SKM-1 (cell line): ENCODE measurements at regions not wholly inside any gene's neighbourhood (a gene's known extent, or its start where the extent isn't known, plus 50 kb on each side); places are given as distances from the start of the nearest gene placed in this dataset.
A peak's percentile ranks its signal among the peaks of the same experiment; 100 is the strongest.
"Not testable (repeated sequence)": the region's sequence is repeated elsewhere in the genome, so short reads cannot be mapped to it uniquely, and the experiment has no call there.

Source experiments
- DNase-seq: peaks from one replicate; lab custom pipeline; 2025; ENCODE audit not compliant: unreplicated experiment; lab: John Stamatoyannopoulos, UW

DNA sequence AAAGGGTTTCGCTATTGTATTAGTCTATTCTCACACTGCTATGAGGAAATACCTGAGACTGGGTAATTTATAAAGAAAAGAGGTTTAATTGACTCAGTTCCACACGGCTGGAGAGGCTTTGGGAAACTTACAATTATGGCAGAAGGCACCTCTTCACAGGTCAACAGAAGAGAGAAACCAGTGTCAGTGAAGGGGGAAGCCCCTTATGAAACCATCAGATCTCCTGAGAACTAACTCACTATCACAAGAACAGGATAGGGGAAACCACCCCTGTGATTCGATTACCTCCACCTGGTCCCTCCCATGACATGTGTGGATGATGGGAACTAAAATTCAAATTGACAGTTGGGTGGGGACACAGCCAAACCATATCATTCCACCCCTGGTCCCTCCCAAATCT, 589.5 kb downstream of the CENPC start:
- DNase-seq = no peak

DNA sequence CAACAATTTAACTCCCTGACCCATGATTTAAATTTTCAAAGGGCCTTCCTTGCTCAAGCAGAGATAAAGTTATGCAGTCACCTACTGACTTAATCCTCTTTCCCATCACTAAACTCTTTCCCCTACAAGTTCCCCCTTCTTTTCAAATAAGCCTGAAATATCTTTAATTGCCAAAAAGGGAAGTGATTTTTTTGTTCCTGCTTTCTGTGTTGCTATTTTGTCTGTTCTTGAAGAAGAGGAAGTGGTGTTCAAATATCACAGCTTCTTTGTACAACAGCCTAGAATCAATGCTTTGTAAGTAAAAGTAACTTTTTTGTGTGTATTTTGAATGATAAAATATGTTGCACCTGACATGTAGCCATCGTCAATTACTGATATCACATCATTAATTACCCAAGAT, 595.9 kb downstream of the CENPC start:
- peak; percentile 90 for DNase-seq

DNA sequence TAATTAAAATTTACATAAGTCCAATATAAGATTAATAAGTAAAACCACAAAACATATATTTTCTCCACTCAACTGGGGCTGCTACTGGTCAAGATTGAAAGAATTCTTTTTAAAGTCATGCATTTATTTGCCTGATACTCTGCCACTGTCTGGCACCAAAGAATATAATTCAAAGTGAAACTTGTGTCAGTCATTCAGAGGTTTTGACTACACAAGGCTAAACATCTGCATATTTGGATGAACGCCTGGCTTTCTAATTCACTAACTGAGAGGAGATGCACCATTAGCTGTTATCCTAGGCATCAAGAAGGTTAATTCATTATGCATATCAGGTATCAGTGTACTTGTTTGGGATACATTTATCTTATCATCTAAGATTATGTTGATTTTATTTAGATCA, 598.5 kb downstream of the CENPC start:
- no peak for DNase-seq

DNA sequence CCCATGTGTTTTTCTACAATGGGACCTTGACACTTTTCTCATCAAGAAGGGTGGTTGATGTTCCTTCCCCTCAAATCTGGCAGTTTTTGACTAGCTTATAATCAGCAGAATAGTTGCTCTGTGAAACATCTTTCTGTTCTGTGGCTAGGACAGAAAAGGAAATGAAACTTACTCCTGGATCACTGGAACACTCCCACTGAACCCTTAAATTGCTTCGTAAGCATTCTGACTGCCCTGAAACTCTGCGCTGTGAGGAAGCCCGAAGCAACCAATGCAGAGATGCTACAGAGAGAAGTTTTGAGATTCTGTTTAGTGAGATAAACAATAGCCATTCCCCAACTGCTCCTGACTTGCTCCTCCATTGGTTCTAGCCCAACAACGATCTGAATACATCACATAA, 602.2 kb downstream of the CENPC start:
- DNase-seq = no peak

DNA sequence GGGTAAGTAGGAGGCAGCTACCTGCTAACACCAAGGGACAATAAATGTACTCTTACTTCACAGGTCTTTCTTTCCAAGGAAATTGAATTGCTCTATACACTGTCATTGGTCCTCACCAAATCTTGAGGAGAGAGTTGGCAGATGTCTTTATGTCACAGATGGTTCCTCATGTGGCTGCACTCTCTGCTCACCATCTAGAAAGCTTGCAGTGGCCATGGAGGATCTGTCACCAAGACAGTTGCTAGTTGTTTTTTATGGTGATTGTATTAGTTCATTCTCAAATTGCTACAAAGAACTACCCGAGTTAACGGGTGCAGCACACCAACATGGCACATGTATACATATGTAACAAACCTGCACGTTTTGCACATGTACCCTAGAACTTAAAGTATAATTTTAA, 613.3 kb downstream of the CENPC start:
- not testable (repeated sequence) for DNase-seq

DNA sequence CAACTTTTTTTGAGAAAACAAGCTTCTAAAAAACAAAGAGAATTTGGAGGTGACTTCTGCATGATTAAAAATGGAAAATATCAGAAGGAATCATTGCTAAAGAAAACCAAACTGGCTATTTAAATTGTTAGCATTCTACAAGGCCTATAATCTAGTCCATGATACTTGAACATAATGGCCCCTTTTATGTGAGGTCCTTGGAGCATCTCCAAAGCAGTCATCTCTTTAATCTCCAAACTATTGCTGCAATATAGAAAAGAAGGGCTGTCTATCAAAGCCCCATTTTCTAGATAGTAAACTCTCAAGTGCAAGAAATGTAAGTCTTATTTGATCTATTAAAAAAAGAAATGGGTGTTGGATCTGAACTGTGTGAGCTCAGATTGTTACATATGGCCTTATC, 615.1 kb downstream of the CENPC start:
- no peak for DNase-seq

DNA sequence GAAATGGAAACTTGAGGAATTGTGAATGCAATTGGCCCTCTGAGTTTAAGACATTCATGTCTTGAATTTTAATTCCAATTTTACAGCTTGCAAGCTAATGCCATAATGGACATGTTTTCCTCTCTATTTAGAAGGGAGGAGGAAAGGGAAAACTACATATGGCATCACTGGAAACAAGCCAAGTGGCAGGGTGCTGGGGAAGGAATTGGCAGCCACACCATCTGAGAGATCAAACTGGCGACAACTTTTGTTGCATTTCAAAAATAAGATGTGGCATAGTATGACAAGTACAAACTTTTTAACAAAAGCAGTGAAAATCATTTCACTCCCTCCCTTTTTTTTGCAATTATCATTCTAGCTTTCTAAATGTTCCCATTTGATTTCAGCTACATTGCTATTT, 615.6 kb downstream of the CENPC start:
- DNase-seq = no peak

DNA sequence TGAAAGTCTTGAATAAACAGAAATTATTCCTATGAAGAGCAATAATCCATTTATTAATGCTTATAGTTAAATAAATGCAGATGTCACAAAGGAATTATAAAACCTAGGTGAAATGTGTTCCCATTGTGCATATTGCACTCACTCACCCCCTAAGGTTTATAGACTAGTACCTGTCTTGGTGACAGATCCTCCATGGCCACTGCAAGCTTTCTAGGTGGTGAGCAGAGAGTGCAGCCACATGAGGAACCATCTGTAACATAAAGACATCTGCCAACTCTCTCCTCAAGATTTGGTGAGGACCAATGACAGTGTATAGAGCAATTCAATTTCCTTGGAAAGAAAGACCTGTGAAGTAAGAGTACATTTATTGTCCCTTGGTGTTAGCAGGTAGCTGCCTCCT, 616.4 kb downstream of the CENPC start:
- not testable (repeated sequence) for DNase-seq

DNA sequence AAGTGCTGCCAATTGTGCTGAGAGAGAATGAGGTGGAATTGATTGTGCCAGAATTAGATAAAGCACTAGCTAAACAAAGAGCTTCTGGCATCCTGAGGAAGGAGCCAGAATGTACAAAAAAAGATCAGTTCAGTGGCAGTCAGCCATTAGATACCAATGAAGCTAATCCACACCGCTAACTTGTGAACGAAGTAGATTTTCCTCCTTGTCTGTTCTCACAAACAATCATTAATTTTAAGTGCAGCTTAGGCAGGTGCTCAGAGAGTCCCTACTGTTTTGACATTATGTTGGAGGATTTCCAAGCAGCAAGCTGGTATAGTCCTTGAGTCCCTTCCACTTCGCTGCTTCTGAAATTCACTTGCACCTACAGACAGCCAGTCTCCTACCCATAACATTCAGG, 617.4 kb downstream of the CENPC start:
- no peak for DNase-seq

DNA sequence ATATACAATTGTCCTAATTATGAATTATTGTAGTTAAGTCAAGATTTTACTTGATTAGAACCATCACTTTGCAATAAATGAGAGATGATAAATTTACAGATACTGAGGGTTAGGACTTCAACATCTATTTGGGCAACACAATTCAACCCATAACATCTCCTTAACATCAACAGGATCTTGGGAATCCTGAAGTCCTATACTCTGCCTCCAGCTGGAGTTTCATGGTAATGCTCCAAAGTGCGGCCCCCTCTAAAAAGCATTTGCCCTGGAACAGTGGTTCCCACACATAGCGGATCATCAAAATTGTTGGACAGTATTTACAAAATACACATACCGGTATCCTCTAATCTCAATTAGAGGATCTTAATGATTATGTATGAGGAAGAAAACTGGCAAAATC, 618.6 kb downstream of the CENPC start:
- no peak for DNase-seq

DNA sequence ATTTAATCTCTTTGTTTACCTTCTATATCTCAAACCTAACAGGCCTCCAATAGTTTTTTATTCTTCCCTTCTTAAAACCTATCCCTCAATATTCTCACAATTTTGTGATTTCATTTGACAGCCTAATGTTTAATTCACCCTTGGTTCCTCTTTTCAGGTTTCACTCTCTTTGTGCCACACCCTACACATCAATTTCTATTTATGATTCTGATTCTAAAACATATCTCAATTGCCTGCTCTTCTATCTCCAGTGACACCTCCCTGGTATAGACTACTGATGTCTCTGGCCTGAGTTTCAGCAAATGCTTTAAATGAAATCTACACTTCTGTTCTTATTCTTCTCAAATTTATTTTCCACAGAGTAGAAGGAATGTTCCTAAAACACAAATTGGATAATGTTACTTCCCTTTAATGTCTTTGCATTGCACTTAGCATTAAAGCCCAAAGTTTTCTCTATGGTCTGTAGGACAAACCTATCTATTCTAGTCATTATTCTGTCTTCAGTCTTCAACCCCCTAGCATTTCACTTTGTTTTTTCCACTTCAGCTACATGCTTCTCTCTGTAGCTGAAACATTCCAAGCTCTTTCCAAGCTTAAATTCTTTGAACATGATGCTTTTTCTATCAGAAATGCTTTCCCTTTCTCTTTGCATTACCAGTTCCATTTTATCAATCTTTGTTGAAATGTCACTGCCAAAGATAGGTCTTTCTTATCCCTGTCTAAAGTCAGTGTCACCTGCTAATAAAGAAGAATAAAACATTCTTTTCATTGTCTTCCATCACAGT, 622.0 kb downstream of the CENPC start:
- no peak for DNase-seq

DNA sequence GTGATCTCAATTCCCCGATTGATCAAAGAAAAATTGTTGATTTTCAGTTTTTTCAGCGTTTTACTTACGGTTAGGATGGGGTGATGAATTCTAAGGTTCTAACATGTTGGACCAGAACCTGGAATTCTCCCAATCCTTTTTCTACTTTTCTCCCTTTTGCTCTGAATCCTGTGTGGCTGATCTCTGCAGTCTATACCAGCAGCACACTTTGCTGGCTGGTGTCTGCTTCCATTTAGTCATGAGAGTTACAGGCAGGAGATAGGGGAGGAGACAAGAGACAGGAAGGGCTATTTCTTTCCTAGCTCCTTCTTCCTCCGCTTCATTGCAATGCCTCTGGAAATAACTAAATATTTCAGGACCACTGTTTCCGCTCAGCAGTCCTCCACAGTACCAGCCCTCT, 623.9 kb downstream of the CENPC start:
- no peak for DNase-seq

DNA sequence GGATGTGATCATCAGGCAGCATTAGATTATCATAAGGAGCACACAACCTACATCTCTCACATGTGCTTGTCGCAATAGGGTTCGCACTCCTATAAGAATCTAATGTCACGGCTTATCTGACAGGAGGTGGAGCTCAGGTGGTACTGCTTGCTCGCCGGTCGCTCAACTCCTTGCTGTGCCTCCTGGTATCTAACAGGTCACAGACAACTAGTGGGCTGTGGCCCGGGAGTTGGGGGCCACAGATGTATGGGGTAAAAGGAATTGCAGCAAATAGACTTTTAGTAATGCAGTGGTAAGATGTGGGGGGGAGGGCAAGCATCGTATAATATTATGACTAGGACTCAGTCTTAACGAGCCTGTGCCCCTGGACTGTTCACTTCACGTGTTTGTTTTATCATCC, 624.8 kb downstream of the CENPC start:
- DNase-seq = no peak

DNA sequence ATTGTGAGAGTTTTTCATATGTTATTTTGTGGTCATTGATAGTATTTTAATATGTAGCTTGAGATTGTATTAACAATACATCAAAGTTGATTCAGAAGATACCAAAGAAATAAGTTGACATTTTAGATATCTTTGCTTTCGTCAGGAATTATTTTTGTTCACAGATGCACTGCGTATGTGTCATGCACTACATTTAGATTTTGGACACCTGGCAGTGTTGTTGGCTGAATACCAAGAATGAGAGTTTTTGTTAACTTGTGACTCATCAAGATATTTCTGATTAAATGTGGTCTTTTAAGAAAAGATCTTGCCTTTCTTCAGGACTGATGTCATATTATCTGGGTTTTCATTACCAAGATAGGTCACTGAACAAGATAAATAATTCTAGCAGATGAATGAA, 633.4 kb downstream of the CENPC start:
- DNase-seq = no peak

DNA sequence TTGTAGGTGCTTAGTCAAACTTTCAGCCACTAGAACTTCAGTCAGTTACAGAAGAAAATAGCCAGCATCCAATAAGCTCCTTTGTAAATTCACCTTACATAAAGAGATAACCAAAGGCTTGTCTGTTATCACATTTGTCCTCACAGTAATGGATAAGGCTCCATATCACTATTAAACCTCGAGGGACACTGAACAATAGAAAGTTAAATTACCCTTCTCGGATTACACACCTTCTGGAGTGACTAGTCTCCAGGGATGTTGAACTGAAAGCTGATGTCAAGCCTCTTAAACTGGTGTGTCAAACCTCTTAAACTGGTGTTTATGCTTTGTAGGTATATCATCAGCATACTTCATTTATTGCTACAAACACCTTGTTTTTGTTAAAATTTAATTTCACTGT, 639.0 kb downstream of the CENPC start:
- no peak for DNase-seq

DNA sequence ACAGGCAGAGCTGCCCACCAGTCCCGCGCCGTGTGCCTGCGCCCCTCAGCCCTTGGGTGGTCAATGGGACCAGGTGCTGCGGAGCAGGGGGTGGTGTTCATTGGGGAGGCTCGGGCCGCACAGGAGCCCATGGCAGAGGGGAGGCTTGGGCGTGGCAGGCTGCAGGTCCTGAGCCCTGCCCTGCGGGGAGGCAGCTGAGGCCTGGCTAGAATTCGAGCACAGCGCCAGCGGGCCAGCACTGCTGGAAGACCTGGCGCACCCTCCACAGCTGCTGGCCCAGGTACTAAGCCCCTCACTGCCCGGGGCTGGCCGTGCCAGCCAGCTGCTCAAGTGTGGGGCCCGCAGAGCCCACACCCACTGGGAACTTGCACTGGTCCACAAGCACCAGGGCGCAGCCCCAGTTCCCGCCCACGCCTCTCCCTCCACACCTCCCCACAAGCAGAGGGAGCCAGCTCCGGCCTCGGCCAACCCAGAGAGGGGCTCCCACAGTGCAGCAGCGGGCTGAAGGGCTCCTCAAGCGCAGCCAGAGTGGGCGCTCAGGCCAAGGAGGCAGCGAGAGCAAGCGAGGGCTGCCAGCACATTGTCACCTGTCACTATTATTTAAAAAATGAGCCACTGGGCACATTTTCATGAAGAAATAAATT, 645.8 kb downstream of the CENPC start:
- no peak for DNase-seq

DNA sequence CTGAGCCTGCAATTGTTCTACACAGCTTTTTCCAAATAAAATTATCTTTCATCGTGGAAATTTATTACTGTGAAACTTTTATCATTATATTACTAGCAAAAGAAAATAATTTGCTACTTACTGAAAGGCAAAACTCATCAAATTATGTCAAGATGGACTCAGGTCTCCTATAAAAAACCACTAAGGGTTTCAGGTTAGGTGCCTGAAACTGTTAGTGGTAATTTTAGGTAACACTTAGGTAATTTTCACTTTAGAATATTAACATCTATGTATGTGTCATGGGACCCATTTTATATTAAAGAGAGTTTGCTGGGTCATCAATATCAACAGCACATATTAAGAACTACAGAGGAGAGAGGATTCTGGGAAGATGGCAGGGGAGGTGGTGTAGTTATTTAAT, 651.5 kb downstream of the CENPC start:
- DNase-seq = no peak

DNA sequence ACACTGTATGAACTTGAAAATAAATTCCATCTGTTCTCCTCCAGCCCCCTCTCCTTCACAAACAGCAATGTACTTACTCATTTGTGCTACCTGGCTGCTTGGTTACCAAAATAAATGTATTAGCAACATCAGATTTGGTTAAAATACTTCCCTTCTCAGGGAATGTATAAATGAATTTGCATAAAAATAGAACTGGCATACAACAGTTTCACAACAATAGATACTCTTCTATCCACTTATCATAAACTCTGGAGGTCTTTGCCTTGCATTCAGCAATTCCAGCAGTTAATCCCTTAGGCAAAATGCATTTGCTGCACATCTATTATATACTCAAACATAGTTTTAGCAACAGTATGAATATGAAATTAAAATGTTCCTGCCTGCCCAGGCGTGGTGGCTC, 658.2 kb downstream of the CENPC start:
- DNase-seq = no peak

DNA sequence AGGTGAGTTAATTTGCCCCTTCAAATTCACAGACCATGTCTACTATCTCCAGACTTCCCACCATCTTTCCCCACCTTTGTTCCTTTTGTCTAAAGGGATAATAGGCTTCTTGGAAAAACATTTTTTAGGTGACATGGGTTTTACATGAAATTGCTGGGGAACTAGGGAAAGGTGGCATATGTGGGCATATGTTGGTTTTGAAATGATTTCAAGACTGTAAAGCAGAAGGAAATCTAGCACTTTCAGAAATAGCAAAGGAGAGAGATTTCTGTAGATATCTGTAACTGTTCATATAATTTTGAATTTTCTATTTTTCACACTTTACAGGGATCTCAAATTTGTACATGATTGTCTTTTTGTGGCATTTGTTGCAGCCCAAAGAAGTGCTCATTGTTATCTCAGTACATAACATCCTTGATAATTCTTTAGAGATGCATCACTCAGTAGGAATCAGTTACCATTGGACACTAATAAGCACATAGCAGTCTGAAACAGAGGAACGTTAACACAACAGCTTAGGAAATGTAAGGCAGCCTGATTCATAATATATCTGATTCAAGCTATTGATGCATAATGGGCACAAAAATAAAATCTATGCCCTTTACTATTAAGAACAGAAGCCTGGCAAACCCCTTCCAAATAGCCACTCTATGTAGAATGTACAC, 659.7 kb downstream of the CENPC start:
- no peak for DNase-seq

DNA sequence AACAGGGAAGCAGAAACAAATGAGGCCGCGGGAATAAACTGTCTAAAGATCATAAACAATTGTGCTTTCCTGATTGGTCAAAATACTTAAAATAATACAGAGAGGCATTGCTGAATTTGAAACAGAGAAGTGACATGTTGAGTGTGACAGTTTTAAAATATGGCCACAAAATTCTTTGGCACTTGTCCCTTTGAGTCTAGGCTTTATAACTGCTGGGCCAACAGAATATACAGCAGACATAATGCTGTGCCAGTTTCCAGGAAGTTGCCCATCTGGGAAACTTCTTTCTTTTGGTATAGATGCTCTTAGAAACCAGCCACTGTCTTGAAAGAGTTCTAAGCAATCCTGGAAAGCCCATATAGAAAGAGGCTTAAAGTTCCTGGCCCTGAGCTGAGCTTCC, 668.4 kb downstream of the CENPC start:
- no peak for DNase-seq

DNA sequence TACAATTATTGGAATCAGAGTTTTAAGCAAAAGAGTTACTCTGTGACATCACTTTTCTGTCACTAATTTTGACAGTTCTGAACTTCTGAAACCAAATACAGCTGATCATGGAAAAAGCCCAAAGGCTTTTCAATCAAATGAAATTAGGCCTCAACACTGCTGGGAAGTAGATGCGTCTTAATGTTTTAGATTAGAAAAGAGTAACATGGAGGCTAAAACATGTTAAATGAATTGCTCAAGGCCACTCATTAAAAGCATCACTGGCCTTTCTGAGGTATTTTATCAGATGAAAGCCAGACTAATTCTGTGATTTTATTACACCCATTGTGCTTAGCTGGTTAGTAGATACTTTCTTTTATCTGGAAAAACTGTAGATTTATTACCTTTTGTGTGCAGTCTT, 672.6 kb downstream of the CENPC start:
- no peak for DNase-seq

DNA sequence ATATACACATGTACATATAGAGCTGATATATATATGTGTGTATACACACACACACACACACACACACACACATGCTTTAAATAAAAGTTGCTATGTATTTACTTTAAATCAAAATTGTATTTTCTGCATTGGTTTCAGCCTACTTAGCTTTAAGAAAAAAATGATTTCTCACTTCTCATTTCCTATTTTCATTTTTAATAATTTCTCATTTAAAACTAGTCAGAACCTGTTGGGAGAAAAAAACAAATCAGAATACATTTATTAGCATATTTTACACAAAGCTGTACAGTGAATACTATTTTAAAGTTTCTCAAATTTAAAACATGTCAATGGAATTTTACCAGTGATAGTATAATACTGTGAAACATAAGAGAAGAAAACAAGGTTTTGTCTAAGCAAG, 681.8 kb downstream of the CENPC start:
- no peak for DNase-seq
